Gastrocnemius medialis (tissue), 4 donors: ENCODE measurements at regions not wholly inside any gene's neighbourhood (a gene's known extent, or its start where the extent isn't known, plus 50 kb on each side); places are given as distances from the start of the nearest gene placed in this dataset.

Experiments
- POLR2A ChIP-seq, 2 donors: fragments of 450-650 bp; IDR thresholded peaks; one replicate each; pipeline ENCODE4 v1.6.1; 2017; ENCODE audit warnings: antibody characterized with exemption in 2 of 2, mild to moderate bottlenecking in 2 of 2, moderate library complexity in 2 of 2
- TF ChIP-seq, protein P1 (sequence below), 5 experiments: fragments of 450-650 bp in 3 of 5; fragments of 200-600 bp in 2 of 5; sonication (generic) in 2 of 5; IDR thresholded peaks in 4 of 5; conservative IDR thresholded peaks in 1 of 5; 1 replicate in 4 of 5; 2 replicates in 1 of 5; pipeline ENCODE4 v1.5.1; 2016 to 2019; ENCODE audit warnings: antibody characterized with exemption in 5 of 5, mild to moderate bottlenecking in 3 of 5, moderate library complexity in 3 of 5

DNA sequence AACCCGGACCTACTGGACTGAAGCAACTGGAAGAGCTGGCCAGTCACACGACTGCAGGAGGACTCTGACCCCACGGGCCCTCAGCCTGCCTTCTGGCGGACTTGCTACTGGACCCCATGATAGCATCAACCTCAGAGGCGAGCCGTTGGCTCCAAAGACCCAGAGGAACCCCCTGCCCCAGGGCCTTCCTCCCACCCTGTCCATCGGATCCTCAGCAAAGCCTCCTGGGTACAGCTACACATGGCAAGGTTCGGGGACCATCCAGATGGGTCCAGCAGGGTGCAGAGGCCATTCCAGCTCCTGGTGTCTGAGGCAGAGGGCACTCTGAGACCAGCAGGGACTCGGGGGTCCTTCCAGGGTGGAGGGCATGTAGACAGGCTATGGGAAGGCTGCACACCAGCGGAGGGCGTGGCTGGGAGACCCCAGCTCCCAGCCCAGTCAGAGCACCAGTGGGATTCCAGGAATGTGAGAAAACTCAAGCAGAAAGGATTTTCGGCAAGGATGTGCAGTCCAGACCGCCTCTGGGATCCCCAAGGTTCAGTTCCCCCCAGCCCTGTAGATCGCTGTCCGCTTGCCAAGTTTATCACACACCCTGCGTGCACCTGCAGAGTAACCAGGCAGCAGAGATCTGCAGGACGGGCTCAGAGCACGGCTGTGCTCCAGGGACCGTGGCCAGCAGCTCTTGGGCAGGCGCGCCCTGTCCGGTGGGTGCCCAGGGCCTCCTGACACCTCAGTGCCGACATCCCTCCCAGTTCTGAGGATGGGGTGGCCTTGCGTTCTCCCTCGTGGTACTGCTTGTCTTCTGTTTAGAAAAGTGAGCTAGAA, 89.8 kb upstream of the PPP2R2D start:
- no peak for TF ChIP-seq POLR2A (IDR thresholded peaks at IDR 0.05)
- TF ChIP-seq, protein P1, sequence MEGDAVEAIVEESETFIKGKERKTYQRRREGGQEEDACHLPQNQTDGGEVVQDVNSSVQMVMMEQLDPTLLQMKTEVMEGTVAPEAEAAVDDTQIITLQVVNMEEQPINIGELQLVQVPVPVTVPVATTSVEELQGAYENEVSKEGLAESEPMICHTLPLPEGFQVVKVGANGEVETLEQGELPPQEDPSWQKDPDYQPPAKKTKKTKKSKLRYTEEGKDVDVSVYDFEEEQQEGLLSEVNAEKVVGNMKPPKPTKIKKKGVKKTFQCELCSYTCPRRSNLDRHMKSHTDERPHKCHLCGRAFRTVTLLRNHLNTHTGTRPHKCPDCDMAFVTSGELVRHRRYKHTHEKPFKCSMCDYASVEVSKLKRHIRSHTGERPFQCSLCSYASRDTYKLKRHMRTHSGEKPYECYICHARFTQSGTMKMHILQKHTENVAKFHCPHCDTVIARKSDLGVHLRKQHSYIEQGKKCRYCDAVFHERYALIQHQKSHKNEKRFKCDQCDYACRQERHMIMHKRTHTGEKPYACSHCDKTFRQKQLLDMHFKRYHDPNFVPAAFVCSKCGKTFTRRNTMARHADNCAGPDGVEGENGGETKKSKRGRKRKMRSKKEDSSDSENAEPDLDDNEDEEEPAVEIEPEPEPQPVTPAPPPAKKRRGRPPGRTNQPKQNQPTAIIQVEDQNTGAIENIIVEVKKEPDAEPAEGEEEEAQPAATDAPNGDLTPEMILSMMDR (IDR thresholded peaks at IDR 0.05 in 4 of 5, conservative IDR thresholded peaks at IDR 0.05 in 1 of 5), result no peak
